ENCODE measurements at regions not wholly inside any gene's neighbourhood (a gene's known extent, or its start where the extent isn't known, plus 50 kb on each side); places are given as distances from the start of the nearest gene placed in this dataset.

DNA sequence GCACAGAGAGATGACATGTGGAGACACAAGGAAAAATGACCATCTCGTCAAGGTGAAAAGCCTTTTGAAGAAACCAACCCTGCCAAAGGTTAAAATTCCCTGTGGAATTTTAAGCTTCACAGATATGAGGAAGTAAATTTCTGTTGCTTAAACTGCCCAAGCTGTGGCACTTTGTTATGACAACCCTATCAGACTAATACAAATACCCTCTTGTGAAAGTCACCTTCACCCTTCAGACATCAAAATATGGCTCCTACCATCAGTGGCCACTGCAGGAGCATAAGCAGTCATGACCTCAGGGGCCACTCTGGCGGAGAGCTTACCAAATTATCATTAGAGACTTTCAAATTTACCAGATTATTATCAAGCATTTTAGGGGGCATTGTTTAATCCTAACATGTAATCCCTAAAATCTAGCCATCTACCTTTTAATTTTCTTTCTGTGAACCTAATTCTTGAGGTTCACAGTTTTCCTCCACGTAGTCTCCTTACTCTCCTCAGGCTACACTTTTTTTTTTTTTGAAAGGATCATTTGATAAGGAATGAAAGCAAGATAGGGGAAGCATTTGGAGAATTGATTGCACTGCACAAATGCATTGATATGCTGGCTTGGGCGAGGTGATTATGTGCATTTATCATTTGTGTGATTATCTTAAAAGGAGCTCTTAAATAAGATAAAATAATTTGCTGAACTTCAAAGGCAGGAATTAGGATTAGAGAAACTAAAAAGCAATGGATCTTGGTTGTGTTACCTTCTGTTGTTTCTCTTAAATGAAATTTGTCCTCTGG, 90.3 kb downstream of the TMEM168 start:
- TF ChIP-seq, protein P1, sequence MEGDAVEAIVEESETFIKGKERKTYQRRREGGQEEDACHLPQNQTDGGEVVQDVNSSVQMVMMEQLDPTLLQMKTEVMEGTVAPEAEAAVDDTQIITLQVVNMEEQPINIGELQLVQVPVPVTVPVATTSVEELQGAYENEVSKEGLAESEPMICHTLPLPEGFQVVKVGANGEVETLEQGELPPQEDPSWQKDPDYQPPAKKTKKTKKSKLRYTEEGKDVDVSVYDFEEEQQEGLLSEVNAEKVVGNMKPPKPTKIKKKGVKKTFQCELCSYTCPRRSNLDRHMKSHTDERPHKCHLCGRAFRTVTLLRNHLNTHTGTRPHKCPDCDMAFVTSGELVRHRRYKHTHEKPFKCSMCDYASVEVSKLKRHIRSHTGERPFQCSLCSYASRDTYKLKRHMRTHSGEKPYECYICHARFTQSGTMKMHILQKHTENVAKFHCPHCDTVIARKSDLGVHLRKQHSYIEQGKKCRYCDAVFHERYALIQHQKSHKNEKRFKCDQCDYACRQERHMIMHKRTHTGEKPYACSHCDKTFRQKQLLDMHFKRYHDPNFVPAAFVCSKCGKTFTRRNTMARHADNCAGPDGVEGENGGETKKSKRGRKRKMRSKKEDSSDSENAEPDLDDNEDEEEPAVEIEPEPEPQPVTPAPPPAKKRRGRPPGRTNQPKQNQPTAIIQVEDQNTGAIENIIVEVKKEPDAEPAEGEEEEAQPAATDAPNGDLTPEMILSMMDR (conservative IDR thresholded peaks at IDR 0.05; ENCODE audit: low read length) = no peak
- no peak for TF ChIP-seq EZH2phosphoT487 (IDR thresholded peaks at IDR 0.05; ENCODE audit: borderline replicate concordance)
